WTC11 (cell line): ENCODE measurements at regions not wholly inside any gene's neighbourhood (a gene's known extent, or its start where the extent isn't known, plus 50 kb on each side); places are given as distances from the start of the nearest gene placed in this dataset.

Experiments
- ATAC-seq: fragments of 200-7000 bp; cut with Tn5 transposase; 2 replicates; pipeline ENCODE4 v1.10.0; 2021; ENCODE audit warnings: mild to moderate bottlenecking, moderate library complexity
- CTCF ChIA-PET: fragments of 300-600 bp; sonication (Branson Sonifier 250); formaldehyde crosslinking; loops from one replicate; lab custom pipeline; 2021; ENCODE audit warnings: antibody characterized with exemption; lab: Charles Lee
- POLR2A ChIA-PET: fragments of 350-600 bp; sonication (Branson Sonifier 250); formaldehyde crosslinking; loops from one replicate; lab custom pipeline; 2021; ENCODE audit warnings: antibody characterized with exemption; lab: Charles Lee
- DNase-seq: peaks from one replicate; pipeline ENCODE4 v3.0.0; 2021; ENCODE audit warnings: low spot score
- H3K27ac Mint-ChIP-seq: 2 replicates; pipeline ENCODE4 v1.8.0; 2021; ENCODE audit warnings: mixed read lengths
- H3K27me3 Mint-ChIP-seq: 2 replicates; pipeline ENCODE4 v1.8.0; 2021; ENCODE audit warnings: low read depth, mild to moderate bottlenecking, moderate library complexity, mixed read lengths
- H3K36me3 Mint-ChIP-seq: 2 replicates; pipeline ENCODE4 v1.8.0; 2021; ENCODE audit warnings: mixed read lengths
- H3K4me1 Mint-ChIP-seq: 2 replicates; pipeline ENCODE4 v1.8.0; 2022; ENCODE audit warnings: mixed read lengths
- H3K4me3 Mint-ChIP-seq: 2 replicates; pipeline ENCODE4 v1.8.0; 2021; ENCODE audit warnings: mild to moderate bottlenecking, moderate library complexity, mixed read lengths
- H3K9me3 Mint-ChIP-seq: 2 replicates; pipeline ENCODE4 v1.8.0; 2021; ENCODE audit warnings: mixed read lengths
- CBFB ChIP-seq: sonication (generic); formaldehyde crosslinking; IDR thresholded peaks from 2 replicates; pipeline ENCODE4 v1.8.1; 2022; ENCODE audit warnings: mild to moderate bottlenecking, low read depth, missing genetic modification reagents
- CREB1 ChIP-seq: sonication (generic); formaldehyde crosslinking; IDR thresholded peaks from 2 replicates; pipeline ENCODE4 v1.8.0; 2023; ENCODE audit warnings: mild to moderate bottlenecking, missing genetic modification reagents
- E2F5 ChIP-seq: sonication (generic); formaldehyde crosslinking; IDR thresholded peaks from 2 replicates; pipeline ENCODE4 v1.8.1; 2022; ENCODE audit warnings: mild to moderate bottlenecking, moderate library complexity, missing genetic modification reagents
- ELF4 ChIP-seq: sonication (generic); formaldehyde crosslinking; IDR thresholded peaks from 2 replicates; pipeline ENCODE4 v1.8.1; 2022; ENCODE audit warnings: low read depth, mild to moderate bottlenecking, moderate library complexity, missing genetic modification reagents
- ERG ChIP-seq: fragments of 250-450 bp; sonication (Bioruptor Pico); IDR thresholded peaks from 2 replicates; pipeline ENCODE4 v1.8.0; 2021; ENCODE audit warnings: mild to moderate bottlenecking
- ETV6 ChIP-seq: sonication (generic); formaldehyde crosslinking; IDR thresholded peaks from 2 replicates; pipeline ENCODE4 v1.8.1; 2022; ENCODE audit warnings: mild to moderate bottlenecking, missing genetic modification reagents
- GABPB1 ChIP-seq: sonication (generic); formaldehyde crosslinking; IDR thresholded peaks from 2 replicates; pipeline ENCODE4 v1.8.1; 2023; ENCODE audit warnings: mild to moderate bottlenecking, missing genetic modification reagents
- IRF2 ChIP-seq: sonication (generic); formaldehyde crosslinking; IDR thresholded peaks from 2 replicates; pipeline ENCODE4 v1.8.0; 2022; ENCODE audit warnings: low read depth, missing genetic modification reagents, borderline replicate concordance
- JAZF1 ChIP-seq: fragments of 250-450 bp; sonication (Bioruptor Pico); IDR thresholded peaks from 2 replicates; pipeline ENCODE4 v1.9.0; 2021; ENCODE audit warnings: moderate library complexity, mild to moderate bottlenecking, inconsistent platforms
- JUN ChIP-seq: sonication (generic); formaldehyde crosslinking; IDR thresholded peaks from 2 replicates; pipeline ENCODE4 v1.8.0; 2023; ENCODE audit warnings: mild to moderate bottlenecking, missing genetic modification reagents
- MLX ChIP-seq: sonication (generic); formaldehyde crosslinking; IDR thresholded peaks from 2 replicates; pipeline ENCODE4 v1.8.1; 2023; ENCODE audit warnings: mild to moderate bottlenecking, missing genetic modification reagents, moderate library complexity
- NFYB ChIP-seq: sonication (generic); formaldehyde crosslinking; conservative IDR thresholded peaks from 2 replicates; pipeline ENCODE4 v1.8.0; 2022; ENCODE audit warnings: low read depth, missing genetic modification reagents
- NR1H2 ChIP-seq: sonication (generic); formaldehyde crosslinking; IDR thresholded peaks from 2 replicates; pipeline ENCODE4 v1.9.0; 2021; ENCODE audit warnings: mild to moderate bottlenecking, moderate library complexity, missing genetic modification reagents
- NR3C1 ChIP-seq: sonication (generic); formaldehyde crosslinking; conservative IDR thresholded peaks from 2 replicates; pipeline ENCODE4 v1.8.1; 2023; ENCODE audit warnings: low read depth, mild to moderate bottlenecking, missing genetic modification reagents
- USF2 ChIP-seq: sonication (generic); formaldehyde crosslinking; IDR thresholded peaks from 2 replicates; pipeline ENCODE4 v1.8.1; 2023; ENCODE audit warnings: mild to moderate bottlenecking, missing genetic modification reagents, moderate library complexity
- ZNF317 ChIP-seq: sonication (generic); formaldehyde crosslinking; IDR thresholded peaks from 2 replicates; pipeline ENCODE4 v1.8.1; 2023; ENCODE audit warnings: low read depth, mild to moderate bottlenecking, moderate library complexity, missing genetic modification reagents, borderline replicate concordance
- ZNF423 ChIP-seq: fragments of 250-450 bp; sonication (Bioruptor Pico); IDR thresholded peaks from 2 replicates; pipeline ENCODE4 v2.1.2; 2022; ENCODE audit warnings: mild to moderate bottlenecking, moderate library complexity
- TF ChIP-seq, protein P1 (sequence below): sonication (generic); formaldehyde crosslinking; IDR thresholded peaks from 2 replicates; pipeline ENCODE4 v1.8.1; 2023; ENCODE audit warnings: mild to moderate bottlenecking, moderate library complexity, missing genetic modification reagents

DNA sequence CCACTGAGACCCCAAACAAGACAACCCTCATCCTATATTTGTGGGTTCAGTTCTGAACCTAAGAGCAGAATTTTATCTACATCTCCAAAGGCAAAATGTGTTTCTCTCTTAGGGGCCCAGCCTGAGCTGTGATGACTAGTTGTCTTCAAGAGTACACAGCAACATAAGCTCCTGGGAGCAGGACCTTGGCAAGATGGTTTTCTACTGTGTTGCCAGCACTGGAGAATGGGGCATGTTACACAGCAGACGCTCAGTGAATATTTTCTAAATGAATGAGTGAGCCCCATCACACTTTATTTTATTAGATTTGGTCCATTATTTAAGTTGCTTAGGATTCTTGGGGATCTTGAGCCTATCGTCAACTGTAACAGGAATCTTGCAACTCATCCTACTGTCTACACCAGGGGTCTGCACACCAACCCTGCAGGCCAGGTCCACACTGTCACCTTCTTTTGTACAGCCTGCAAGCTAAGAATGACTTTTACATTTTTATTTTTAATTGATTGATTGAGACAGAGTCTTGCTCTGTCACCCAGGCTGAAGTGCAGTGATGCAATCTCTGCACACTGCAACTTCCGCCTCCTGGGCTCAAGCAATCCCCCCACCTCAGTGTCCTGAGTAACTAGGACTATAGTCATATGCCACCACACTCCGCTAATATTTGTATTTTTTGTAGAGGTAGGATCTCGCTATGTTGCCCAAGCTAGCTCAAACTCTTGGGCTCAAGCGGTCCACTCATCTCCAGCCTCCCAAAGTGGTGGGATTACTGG lies 347.1 kb downstream of the FGFR2 start (continued):
- TF ChIP-seq ZNF423 (CRISPR knock-in tag) (no peak), USF2 (no peak), NFYB (CRISPR knock-in tag) (no peak), NR3C1 (CRISPR knock-in tag) (no peak)

- TF ChIP-seq E2F5 (CRISPR knock-in tag): no peak
- no peak for TF ChIP-seq ZNF317 (CRISPR knock-in tag)
- TF ChIP-seq, protein P1, sequence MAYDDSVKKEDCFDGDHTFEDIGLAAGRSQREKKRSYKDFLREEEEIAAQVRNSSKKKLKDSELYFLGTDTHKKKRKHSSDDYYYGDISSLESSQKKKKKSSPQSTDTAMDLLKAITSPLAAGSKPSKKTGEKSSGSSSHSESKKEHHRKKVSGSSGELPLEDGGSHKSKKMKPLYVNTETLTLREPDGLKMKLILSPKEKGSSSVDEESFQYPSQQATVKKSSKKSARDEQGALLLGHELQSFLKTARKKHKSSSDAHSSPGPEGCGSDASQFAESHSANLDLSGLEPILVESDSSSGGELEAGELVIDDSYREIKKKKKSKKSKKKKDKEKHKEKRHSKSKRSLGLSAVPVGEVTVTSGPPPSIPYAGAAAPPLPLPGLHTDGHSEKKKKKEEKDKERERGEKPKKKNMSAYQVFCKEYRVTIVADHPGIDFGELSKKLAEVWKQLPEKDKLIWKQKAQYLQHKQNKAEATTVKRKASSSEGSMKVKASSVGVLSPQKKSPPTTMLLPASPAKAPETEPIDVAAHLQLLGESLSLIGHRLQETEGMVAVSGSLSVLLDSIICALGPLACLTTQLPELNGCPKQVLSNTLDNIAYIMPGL (CRISPR knock-in tag): no peak
- no peak for TF ChIP-seq JUN
- no peak for TF ChIP-seq IRF2
- TF ChIP-seq ERG (CRISPR knock-in tag): no peak
- no peak for TF ChIP-seq CREB1 (CRISPR knock-in tag)
- no peak for TF ChIP-seq CBFB
- TF ChIP-seq JAZF1: no peak
- ChIA-PET POLR2A (no interaction called here), CTCF (no interaction called here)
- no peaks in the 10 kb centered on the region for H3K4me1 Mint-ChIP-seq
- no peaks in the 10 kb centered on the region for H3K36me3 Mint-ChIP-seq
- H3K27ac Mint-ChIP-seq: no peak overlapping the region
- ATAC-seq (no peak), DNase-seq (no peak)
- H3K9me3 Mint-ChIP-seq: peaks cover 7% of the 10 kb centered on the region
- H3K27me3 Mint-ChIP-seq: no peaks in the 10 kb centered on the region; the same call in 1 of the 2 replicates
- no peak overlapping the region for H3K4me3 Mint-ChIP-seq
Measured at GRCh38 chr10:121252756-121253155, 345.5 kb downstream of the FGFR2 start.

DNA sequence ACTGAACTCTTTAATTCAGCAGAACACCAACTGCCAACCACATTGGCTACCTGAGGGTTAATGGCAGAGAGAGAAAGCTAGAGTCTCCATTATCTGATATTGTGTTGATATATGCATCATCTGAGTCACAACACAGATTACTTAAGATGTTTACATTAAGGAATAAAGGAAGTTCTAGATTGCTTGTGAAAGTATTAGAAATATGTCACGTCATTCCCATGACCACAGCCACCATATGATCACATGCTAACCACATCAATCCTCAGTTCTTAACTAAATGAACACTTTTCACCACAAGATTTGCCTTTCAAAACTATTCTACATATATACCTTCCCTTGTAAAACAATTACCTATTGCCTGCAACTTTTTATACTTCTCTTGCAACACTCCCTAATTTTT lies 337.9 kb downstream of the FGFR2 start:
- peaks cover 10% of the 10 kb centered on the region for H3K36me3 Mint-ChIP-seq
- H3K27me3 Mint-ChIP-seq: peaks cover 10% of the 10 kb centered on the region
- no peak for TF ChIP-seq MLX (CRISPR knock-in tag)
- no peak for TF ChIP-seq ELF4 (CRISPR knock-in tag)
- TF ChIP-seq NR1H2 (CRISPR knock-in tag): no peak
- no peak for TF ChIP-seq GABPB1 (CRISPR knock-in tag)
- no peak for TF ChIP-seq ETV6 (CRISPR knock-in tag)
- H3K27ac Mint-ChIP-seq: no peak overlapping the region
- H3K4me3 Mint-ChIP-seq: no peak overlapping the region
- CTCF ChIA-PET: no interaction called here
- H3K4me1 Mint-ChIP-seq: peaks cover 6% of the 10 kb centered on the region
- no peak for ATAC-seq
- peaks cover 31% of the 10 kb centered on the region for H3K9me3 Mint-ChIP-seq
- no peak for DNase-seq
- POLR2A ChIA-PET: no interaction called here
